Activated T-cell treated with anti-CD3 and anti-CD28 coated beads, Interleukin-2, amount 50 U/mL, for 24 hours (primary cell): ENCODE measurements at regions not wholly inside any gene's neighbourhood (a gene's known extent, or its start where the extent isn't known, plus 50 kb on each side); places are given as distances from the start of the nearest gene placed in this dataset.
"Not testable (repeated sequence)": the region's sequence is repeated elsewhere in the genome, so short reads cannot be mapped to it uniquely, and the experiment has no call there.

Source experiments
- DNase-seq: peaks from one replicate; pipeline ENCODE4 v3.0.0-alpha.2; 2020
- H3K27ac Mint-ChIP-seq: 2 replicates; pipeline ENCODE4 v1.8.0; 2020; ENCODE audit warnings: mild to moderate bottlenecking, mixed read lengths
- H3K27me3 Mint-ChIP-seq: 2 replicates; pipeline ENCODE4 v1.8.0; 2020; ENCODE audit warnings: mixed read lengths
- H3K36me3 Mint-ChIP-seq: 2 replicates; pipeline ENCODE4 v1.8.0; 2020; ENCODE audit warnings: low read depth, mixed read lengths
- H3K4me1 Mint-ChIP-seq: 2 replicates; pipeline ENCODE4 v1.8.0; 2020; ENCODE audit warnings: low read depth, mixed read lengths
- H3K4me3 Mint-ChIP-seq: 2 replicates; pipeline ENCODE4 v1.8.0; 2020; ENCODE audit warnings: mild to moderate bottlenecking, moderate library complexity, mixed read lengths
- H3K9me3 Mint-ChIP-seq: 2 replicates; pipeline ENCODE4 v1.8.0; 2020; ENCODE audit warnings: mixed read lengths

DNA sequence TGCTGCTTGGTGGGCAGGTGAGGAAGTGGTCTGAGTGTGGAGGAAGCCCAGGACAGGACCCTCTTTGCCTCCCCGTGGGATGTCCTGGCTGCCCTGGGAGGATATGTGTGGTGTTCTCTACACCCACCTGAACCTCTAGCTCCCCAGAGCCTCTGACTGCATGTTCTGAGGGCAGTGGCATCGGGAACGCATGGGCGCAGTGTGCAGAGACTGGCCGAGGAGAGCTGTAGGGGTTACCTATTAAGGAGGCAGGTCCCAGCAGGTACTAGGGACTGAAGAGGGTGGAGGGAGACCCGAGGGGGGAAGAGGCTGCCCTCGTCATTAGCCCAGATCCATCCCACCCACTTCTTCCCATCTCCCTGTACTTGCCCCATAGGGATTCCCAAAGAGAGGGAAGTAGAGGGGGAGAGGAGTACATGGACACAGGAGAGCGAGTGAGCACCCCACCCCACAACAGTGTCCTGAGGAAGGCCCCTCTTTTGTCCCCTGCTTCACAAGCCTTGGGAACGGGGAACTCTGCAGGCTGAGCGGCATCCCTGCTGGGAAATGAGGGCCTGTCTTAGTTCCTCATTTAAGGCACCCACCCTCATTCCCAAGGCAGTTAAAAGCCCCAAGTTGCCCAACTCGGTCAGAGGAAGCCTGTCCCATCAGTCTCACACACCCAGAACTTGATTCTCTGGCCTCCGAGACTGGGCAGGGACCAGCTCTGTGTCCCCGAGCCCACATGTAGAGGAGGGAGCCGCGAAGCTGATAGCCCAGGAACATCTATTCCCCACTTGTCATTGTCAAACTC, 208.5 kb upstream of the PLGLB2 start:
- DNase-seq, H3K27ac Mint-ChIP-seq, H3K4me1 Mint-ChIP-seq, H3K9me3 Mint-ChIP-seq, H3K27me3 Mint-ChIP-seq, H3K4me3 Mint-ChIP-seq, H3K36me3 Mint-ChIP-seq: not testable (repeated sequence)

DNA sequence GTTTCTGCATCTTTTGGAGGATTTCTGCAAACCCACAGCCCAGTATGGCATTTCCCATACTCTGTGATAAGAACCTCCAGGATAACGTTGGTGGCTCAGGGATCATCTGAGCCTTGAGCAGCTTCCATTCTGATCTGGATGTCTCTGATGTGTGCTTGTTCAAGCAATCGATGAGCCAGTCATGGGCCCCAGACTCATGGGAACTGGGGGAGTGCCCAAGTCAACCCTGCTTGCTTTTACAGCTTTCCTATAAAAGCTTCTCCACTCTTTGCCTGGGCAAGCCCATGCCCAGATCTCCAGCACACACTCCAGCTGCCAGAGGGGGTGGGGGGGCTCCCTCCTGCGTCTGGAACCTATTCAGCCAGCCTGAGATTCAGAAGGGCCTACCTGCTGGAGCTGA, 207.6 kb upstream of the PLGLB2 start:
- H3K4me1 Mint-ChIP-seq, H3K27me3 Mint-ChIP-seq, H3K36me3 Mint-ChIP-seq, H3K27ac Mint-ChIP-seq, H3K4me3 Mint-ChIP-seq, H3K9me3 Mint-ChIP-seq, DNase-seq: not testable (repeated sequence)

DNA sequence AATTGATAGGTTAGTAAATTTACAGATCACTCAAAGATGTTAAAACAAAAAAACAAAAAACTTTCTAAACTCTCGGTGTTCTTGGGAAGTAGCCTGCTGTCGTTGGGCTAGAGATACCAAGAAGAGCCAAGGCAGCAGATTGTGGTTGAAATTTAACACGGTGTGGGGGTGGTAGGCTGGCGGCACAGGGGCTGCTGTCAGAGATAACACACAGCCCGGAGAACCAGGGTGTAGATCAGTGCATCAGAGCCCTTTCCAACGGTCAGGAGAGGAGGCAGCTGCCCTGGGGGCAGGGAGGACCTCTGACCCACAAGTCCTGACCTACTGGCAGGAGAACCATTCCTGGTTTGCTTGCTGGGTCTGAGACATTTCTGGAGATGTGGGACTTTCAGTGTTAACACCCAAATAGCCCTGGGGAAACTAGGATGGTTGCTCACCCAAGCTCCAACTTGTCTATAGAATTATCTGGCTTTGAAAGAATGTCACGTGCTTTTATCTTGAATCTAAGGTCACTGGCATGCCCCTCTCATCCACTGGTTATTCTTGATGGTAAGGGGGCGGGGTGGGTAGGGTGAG, 205.2 kb upstream of the PLGLB2 start:
- H3K27me3 Mint-ChIP-seq, H3K9me3 Mint-ChIP-seq, H3K4me1 Mint-ChIP-seq, DNase-seq, H3K36me3 Mint-ChIP-seq, H3K4me3 Mint-ChIP-seq: not testable (repeated sequence)
- H3K27ac Mint-ChIP-seq = peak overlapping the region; percentile 73

DNA sequence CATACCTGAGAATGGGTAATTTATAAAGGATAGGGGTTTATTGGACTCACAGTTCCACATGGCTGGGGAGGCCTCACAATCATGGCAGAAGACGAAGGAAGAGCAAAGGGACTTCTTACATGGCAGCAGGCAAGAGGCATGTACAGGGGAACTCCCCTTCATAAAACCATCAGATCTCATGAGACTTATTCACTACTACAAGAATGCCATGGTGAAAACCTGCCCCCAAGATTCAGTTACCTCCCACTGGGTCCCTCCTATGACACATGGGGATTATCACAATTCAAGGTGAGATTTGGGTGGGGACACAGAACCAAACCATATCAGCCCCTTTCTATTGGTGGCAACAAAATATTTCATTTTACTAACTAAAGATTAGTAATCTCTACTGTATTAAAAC, 204.1 kb upstream of the PLGLB2 start:
- not testable (repeated sequence) for H3K4me3 Mint-ChIP-seq, H3K27me3 Mint-ChIP-seq, H3K27ac Mint-ChIP-seq, DNase-seq, H3K4me1 Mint-ChIP-seq, H3K9me3 Mint-ChIP-seq, H3K36me3 Mint-ChIP-seq

DNA sequence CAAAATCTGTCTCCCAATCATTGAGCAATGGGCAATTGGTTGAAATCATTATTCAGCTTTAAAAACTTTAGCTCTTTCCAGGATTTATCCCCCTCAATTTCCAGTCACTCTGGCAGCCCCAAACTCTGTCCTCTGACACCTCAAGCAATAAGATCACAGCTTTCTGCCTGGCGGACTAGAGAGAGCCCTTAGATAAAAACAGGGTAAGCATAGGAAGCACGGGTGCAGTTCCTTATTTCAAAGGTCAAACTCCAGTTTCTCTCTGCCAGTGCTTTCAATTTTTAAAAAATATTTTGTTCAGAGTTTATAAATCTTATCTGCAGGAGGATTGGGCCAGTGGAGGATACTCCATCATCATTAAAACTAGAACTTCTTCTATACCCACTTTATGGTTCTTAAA, 200.8 kb upstream of the PLGLB2 start:
- H3K27ac Mint-ChIP-seq = not testable (repeated sequence)

DNA sequence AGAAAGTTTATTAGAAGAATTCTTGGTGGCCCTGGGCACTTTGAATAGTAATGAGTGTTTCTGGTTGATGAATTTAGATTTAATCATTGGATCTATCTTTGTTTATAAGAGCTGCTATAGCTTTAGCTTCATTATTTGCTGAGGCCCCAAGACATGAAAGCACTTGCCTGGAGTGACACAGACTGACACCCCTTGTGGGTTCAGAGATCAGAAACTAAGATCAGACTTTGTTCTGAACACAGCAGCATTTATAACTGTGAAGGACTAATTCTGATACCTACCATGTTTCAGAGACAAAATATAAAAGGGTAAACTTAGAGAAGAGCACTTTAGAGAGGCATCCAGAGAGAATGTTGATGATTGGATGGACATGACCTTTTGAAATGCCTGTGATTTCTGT, 199.9 kb upstream of the PLGLB2 start:
- H3K4me3 Mint-ChIP-seq, H3K9me3 Mint-ChIP-seq, H3K4me1 Mint-ChIP-seq, DNase-seq, H3K27ac Mint-ChIP-seq, H3K27me3 Mint-ChIP-seq, H3K36me3 Mint-ChIP-seq: not testable (repeated sequence)

More for the DNA sequence above, 200.8 kb upstream of the PLGLB2 start:
- H3K36me3 Mint-ChIP-seq, H3K27me3 Mint-ChIP-seq, H3K4me1 Mint-ChIP-seq, H3K9me3 Mint-ChIP-seq, H3K4me3 Mint-ChIP-seq, DNase-seq: not testable (repeated sequence)

DNA sequence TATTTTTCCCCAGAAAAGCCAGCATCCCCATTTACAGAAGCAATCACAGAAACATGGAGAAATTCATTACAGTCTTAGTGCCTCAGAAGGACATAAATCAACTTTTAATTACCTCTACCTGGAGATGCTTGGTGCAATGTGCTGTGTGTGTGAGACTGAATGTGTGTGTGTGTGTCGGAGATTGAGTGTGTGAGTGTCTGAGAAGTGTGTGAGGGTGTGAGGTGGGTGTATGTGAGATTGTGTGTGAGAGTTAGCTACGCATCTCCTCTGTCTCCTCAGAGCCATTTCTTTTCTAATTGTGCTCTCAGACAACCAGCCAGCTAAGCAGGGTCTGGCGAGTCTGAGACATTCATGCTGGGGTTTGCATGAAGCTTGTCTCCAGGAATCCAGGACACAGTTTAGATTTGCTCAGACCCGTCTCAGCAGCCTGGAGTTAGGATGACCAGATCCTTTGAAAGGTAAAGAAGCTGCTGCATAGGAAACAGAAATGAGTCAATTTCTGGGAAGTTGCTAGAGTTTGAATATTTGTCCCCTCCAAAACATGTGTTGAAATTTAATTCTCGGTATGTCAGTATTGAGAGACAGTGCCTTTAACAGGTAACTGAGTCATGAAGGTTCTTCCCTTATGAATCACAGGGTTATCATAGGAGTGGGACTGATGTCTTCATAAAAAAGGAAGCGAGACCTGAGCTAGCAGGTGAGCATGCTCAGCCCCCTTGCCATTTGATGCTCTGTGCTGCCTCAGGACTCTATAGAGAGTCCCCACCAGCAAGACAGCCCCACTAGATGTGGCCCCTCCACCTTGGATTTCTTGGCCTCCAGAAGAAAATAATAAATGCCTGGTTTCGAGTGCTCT, 199.0 kb upstream of the PLGLB2 start:
- H3K27ac Mint-ChIP-seq = peak overlapping the region; percentile 84
- not testable (repeated sequence) for H3K4me3 Mint-ChIP-seq, H3K9me3 Mint-ChIP-seq, H3K4me1 Mint-ChIP-seq, H3K36me3 Mint-ChIP-seq, H3K27me3 Mint-ChIP-seq, DNase-seq

DNA sequence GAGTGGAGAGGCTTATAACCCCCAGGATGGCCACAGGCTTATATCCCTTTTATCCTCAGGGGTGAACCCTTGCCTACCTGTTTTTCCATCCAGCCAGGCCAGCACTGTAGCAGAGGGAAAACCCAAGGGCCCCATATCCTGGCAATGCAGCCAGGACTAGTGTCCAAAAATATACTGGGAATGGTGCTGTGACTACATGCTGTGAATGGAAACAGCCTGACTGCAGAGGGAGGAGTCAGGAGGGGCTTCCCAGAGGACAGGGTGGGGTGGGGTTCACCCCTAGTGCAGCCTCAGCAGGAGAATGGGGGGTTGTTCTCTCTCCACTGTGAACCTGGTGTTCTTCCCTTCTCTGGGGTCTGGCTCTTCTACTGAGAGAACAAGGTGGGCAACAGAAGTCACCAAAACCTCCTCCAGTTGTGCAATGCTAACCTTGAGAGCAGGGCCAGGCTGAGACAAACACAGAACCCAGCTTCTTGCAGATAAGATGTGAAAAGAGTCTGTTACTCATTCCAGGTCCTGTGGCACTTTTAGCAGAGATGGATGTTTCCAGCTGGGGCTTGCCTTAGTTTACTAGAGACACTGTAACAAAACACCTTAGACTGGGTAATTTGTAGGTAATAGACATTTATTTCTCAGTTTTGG, 198.2 kb upstream of the PLGLB2 start:
- H3K27me3 Mint-ChIP-seq, H3K4me1 Mint-ChIP-seq, H3K36me3 Mint-ChIP-seq, DNase-seq, H3K4me3 Mint-ChIP-seq, H3K9me3 Mint-ChIP-seq: not testable (repeated sequence)
- peak overlapping the region; percentile 69 for H3K27ac Mint-ChIP-seq

DNA sequence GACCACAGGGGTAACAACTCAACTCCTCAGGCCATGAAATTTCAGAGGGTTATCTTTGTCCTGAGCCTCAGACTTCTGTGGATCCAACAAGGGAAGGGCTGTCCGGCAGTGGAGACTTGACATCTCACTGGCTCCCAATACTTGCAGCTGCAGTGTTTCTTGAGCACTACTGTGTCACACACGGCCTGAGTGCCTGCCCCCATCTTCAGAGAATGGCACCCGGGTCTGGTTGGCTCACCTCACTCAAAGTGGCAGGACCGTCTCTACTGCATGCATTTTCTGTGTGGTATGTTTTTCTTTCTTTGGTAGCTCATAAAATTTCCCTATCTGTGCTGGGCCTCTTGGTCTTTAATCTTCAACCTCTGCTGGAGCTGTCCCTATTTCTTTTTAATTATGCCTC, 193.2 kb upstream of the PLGLB2 start:
- H3K36me3 Mint-ChIP-seq, H3K27me3 Mint-ChIP-seq, H3K4me3 Mint-ChIP-seq, H3K27ac Mint-ChIP-seq, H3K4me1 Mint-ChIP-seq, DNase-seq, H3K9me3 Mint-ChIP-seq: not testable (repeated sequence)

DNA sequence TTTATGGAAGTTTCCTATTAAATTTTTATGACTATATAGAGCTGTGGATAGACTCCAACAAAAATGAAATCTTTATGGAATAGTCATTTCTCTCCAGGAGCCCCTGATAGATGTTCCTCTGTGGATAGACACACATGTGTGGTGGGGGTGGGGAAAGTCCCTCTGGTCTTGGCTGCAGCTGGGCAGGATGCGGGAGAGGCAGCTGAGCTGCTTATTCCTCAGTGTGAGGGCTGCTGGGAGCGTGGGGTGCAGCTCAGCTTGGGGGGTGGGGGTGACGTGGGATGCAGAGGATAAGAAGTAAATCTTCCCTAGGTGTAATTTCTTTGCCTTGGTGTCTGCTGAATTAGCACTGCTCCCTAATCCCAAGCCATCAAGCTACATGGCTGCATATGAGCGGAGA, 192.8 kb upstream of the PLGLB2 start:
- DNase-seq = not testable (repeated sequence)

DNA sequence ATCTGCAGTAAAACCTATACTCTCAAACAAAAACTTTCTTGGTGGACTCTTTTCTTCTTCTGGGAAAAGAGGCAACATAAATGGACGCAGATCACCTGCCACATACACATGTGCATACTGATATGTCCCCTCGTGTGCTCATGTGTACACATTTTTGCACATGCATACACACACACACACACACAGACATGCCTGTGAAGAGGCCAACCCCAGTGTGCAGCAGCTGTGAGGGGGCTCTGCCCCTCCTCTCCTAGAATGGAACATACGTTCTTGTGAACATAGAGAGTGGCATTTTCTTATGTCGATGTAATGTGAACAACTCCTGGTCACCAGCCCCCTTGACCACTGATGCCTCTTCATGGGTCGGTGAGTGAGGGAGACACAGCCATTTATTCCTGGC, 188.9 kb upstream of the PLGLB2 start:
- H3K27ac Mint-ChIP-seq, H3K4me1 Mint-ChIP-seq, H3K36me3 Mint-ChIP-seq, H3K4me3 Mint-ChIP-seq, DNase-seq, H3K9me3 Mint-ChIP-seq, H3K27me3 Mint-ChIP-seq: not testable (repeated sequence)

More for the DNA sequence above, 192.8 kb upstream of the PLGLB2 start:
- H3K27me3 Mint-ChIP-seq, H3K4me1 Mint-ChIP-seq, H3K9me3 Mint-ChIP-seq, H3K4me3 Mint-ChIP-seq, H3K36me3 Mint-ChIP-seq, H3K27ac Mint-ChIP-seq: not testable (repeated sequence)

DNA sequence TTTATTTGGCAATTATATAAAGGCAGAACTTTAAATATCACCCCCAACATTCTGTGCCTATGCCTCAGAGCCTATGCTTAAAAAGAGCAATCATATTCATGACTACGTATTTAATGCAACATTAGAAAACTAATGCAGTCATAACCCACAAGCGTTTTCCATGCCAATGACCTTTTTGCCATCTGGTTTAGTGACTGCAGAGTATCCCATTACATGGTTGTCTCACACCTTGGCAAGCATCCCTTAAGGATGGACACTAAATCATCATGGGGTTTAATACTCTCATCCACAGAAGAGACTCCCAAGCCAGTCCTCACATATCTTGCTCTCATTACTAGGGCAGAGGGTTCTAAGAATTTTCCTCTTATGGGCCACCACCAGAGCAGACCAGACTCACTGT, 188.2 kb upstream of the PLGLB2 start:
- H3K27ac Mint-ChIP-seq = not testable (repeated sequence)

DNA sequence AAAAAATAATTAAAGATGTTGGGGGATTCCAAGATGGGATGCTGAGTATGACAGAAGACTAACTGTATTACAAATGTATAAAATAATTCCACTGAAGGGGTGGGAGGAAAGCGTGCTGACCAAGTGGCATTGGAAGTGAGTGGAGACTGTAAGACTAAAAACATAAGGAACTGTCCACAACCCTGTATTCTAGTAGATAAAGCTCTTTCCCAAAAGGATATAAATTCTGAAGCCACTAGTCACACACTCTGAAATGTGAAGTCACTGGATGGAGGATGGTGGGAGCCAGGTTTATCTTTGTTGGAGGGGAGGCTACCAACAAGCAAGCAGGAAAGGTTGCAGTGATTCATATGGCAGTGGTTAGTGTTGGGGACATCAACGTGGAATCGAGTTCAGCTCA, 182.8 kb upstream of the PLGLB2 start:
- not testable (repeated sequence) for H3K4me3 Mint-ChIP-seq, H3K9me3 Mint-ChIP-seq, H3K27ac Mint-ChIP-seq, H3K27me3 Mint-ChIP-seq, DNase-seq, H3K4me1 Mint-ChIP-seq, H3K36me3 Mint-ChIP-seq

More for the DNA sequence above, 188.2 kb upstream of the PLGLB2 start:
- not testable (repeated sequence) for H3K27me3 Mint-ChIP-seq, H3K4me1 Mint-ChIP-seq, H3K9me3 Mint-ChIP-seq, DNase-seq, H3K36me3 Mint-ChIP-seq, H3K4me3 Mint-ChIP-seq

DNA sequence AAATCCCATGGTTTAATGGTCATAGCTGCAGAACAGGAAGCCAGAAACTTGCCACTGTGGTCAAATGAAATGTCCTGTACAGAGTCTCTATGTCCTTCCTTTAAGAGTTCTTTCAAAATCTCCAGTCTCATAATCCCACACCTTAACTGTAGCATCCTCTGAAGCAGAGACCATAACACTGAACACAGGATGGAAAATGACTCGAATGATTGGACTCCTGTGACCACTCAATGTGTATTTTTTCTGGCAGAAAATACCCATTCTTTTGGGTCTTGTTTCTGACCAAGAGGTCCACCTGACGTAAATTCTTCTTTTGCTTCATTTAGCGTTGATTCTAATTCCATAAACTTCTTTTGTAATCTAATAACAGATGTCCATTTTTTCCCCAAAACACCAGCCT, 181.4 kb upstream of the PLGLB2 start:
- H3K4me1 Mint-ChIP-seq, DNase-seq, H3K4me3 Mint-ChIP-seq, H3K36me3 Mint-ChIP-seq, H3K9me3 Mint-ChIP-seq, H3K27ac Mint-ChIP-seq, H3K27me3 Mint-ChIP-seq: not testable (repeated sequence)

DNA sequence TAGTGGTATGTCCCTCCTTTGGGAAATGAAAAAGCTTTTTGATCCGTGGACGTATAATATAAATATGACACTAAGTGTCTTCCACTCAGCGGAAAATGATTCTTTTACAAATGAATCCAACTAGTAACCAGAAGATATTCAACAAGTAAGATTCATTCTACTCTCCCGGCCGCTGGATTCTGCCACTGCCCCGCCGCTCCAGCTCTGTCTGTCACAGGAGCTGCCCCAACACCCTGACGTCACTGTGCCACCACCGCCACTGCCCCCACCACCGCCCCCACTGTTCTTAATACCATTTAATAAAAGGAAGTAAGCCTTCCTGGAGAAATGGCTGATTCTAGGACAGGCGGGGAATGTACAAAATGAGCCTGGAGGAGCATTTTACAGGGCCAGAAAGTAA, 180.8 kb upstream of the PLGLB2 start:
- DNase-seq, H3K27me3 Mint-ChIP-seq, H3K4me3 Mint-ChIP-seq, H3K36me3 Mint-ChIP-seq, H3K9me3 Mint-ChIP-seq, H3K27ac Mint-ChIP-seq, H3K4me1 Mint-ChIP-seq: not testable (repeated sequence)
